IMR-90 (cell line): ENCODE measurements at regions not wholly inside any gene's neighbourhood (a gene's known extent, or its start where the extent isn't known, plus 50 kb on each side); places are given as distances from the start of the nearest gene placed in this dataset.

Experiments
- ATAC-seq: fragments of 200-7000 bp; cut with Tn5 transposase; 2 replicates; pipeline ENCODE4 v1.9.1; 2020; ENCODE audit warnings: low read depth, mild to moderate bottlenecking, moderate library complexity
- BruUV-seq: library from RNA; stranded (reverse); fragments of 400-500 nt; replicated peaks from 2 replicates; lab custom pipeline; 2021; lab: Mats Ljungman, UMichigan
- CTCF ChIA-PET: fragments of 300-600 bp; formaldehyde crosslinking; extraction: SDS; loops from one replicate; lab custom pipeline; 2021; ENCODE audit warnings: antibody characterized with exemption; lab: Yijun Ruan, JAX
- POLR2A ChIA-PET: fragments of 300-600 bp; sonication (Branson Sonifier 250); formaldehyde crosslinking; loops from one replicate; lab custom pipeline; 2022; ENCODE audit warnings: antibody characterized with exemption; ENCODE audit not compliant: unreplicated experiment; lab: Charles Lee
- DNase-seq: peaks from one replicate; pipeline ENCODE4 v3.0.0; 2013
- H2AFZ ChIP-seq: replicated peaks from 2 replicates; pipeline ENCODE3; 2013; ENCODE audit warnings: low read length, mild to moderate bottlenecking; ENCODE audit not compliant: poor library complexity
- H2AK5ac ChIP-seq: 2 replicates; pipeline ENCODE4 v1.6.1; 2013; ENCODE audit warnings: low read depth, low read length, inconsistent platforms
- H2AK9ac ChIP-seq: replicated peaks from 2 replicates; pipeline ENCODE3; 2013; ENCODE audit warnings: mild to moderate bottlenecking, low read depth, low read length, moderate library complexity; ENCODE audit not compliant: poor library complexity
- H2BK120ac ChIP-seq: 2 replicates; pipeline ENCODE4 v1.6.1; 2013; ENCODE audit warnings: low read depth, low read length, inconsistent platforms
- H2BK15ac ChIP-seq: 3 replicates; pipeline ENCODE4 v1.6.1; 2013; ENCODE audit warnings: low read depth, low read length, inconsistent platforms
- H2BK20ac ChIP-seq: 2 replicates; pipeline ENCODE4 v1.6.1; 2013; ENCODE audit warnings: low read depth, mild to moderate bottlenecking, inconsistent platforms, low read length, moderate library complexity
- H2BK5ac ChIP-seq: 2 replicates; pipeline ENCODE4 v1.6.1; 2013; ENCODE audit warnings: mild to moderate bottlenecking, low read depth, low read length, inconsistent platforms; ENCODE audit not compliant: poor library complexity, severe bottlenecking
- H3K14ac ChIP-seq: replicated peaks from 2 replicates; pipeline ENCODE4 v1.6.1; 2013; ENCODE audit warnings: low read depth, low read length, inconsistent platforms
- H3K18ac ChIP-seq: 2 replicates; pipeline ENCODE4 v1.6.1; 2013; ENCODE audit warnings: low read depth, low read length, control low read depth
- H3K23ac ChIP-seq: 2 replicates; pipeline ENCODE4 v1.6.1; 2013; ENCODE audit warnings: low read depth, low read length, inconsistent platforms
- H3K27ac ChIP-seq: 2 replicates; pipeline ENCODE4 v1.5.1; 2013; ENCODE audit warnings: mild to moderate bottlenecking, control low read depth, low read length; ENCODE audit not compliant: insufficient read depth
- H3K27me3 ChIP-seq: 2 replicates; pipeline ENCODE4 v1.6.1; 2013; ENCODE audit warnings: low read length; ENCODE audit not compliant: control insufficient read depth, insufficient read depth
- H3K36me3 ChIP-seq: 2 replicates; pipeline ENCODE4 v1.6.1; 2013; ENCODE audit warnings: low read length, mixed read lengths; ENCODE audit not compliant: control insufficient read depth, insufficient read depth
- H3K4ac ChIP-seq: 2 replicates; pipeline ENCODE4 v1.6.1; 2013; ENCODE audit warnings: low read depth, low read length, inconsistent platforms
- H3K4me1 ChIP-seq: 2 replicates; pipeline ENCODE4 v1.6.1; 2013; ENCODE audit warnings: low read length, mixed read lengths; ENCODE audit not compliant: control insufficient read depth, insufficient read depth
- H3K4me2 ChIP-seq: 2 replicates; pipeline ENCODE4 v1.6.1; 2013; ENCODE audit warnings: low read depth, mild to moderate bottlenecking, control low read depth, low read length, moderate library complexity
- H3K4me3 ChIP-seq: 2 replicates; pipeline ENCODE4 v1.5.1; 2013; ENCODE audit warnings: low read depth, mild to moderate bottlenecking, control low read depth, low read length, moderate library complexity; ENCODE audit not compliant: insufficient read depth
- H3K56ac ChIP-seq: 2 replicates; pipeline ENCODE4 v1.6.1; 2013; ENCODE audit warnings: low read length, inconsistent platforms; ENCODE audit not compliant: insufficient read depth; ENCODE audit errors: extremely low read depth
- H3K79me1 ChIP-seq, 2 experiments: 2 replicates each; pipeline ENCODE4 v1.6.1; 2013; ENCODE audit warnings: low read length in 2 of 2, inconsistent platforms in 1 of 2, low read depth in 1 of 2
- H3K9ac ChIP-seq: 2 replicates; pipeline ENCODE4 v1.6.1; 2013; ENCODE audit warnings: low read depth, low read length, control low read depth
- H3K9me1 ChIP-seq: 2 replicates; pipeline ENCODE4 v1.6.1; 2013; ENCODE audit warnings: low read length, inconsistent platforms; ENCODE audit not compliant: insufficient read depth
- H3K9me3 ChIP-seq: 2 replicates; pipeline ENCODE4 v1.6.1; 2013; ENCODE audit warnings: low read length; ENCODE audit not compliant: control insufficient read depth, insufficient read depth
- H4K20me1 ChIP-seq: 2 replicates; pipeline ENCODE4 v1.6.1; 2013; ENCODE audit warnings: low read length, inconsistent platforms; ENCODE audit not compliant: insufficient read depth
- H4K5ac ChIP-seq: 2 replicates; pipeline ENCODE4 v1.6.1; 2013; ENCODE audit warnings: mild to moderate bottlenecking, low read depth, low read length, control low read depth
- H4K8ac ChIP-seq, 2 experiments: 2 replicates each; pipeline ENCODE4 v1.6.1; 2013; ENCODE audit warnings: low read depth in 2 of 2, low read length in 2 of 2, control low read depth in 1 of 2, inconsistent platforms in 1 of 2
- H4K91ac ChIP-seq: 2 replicates; pipeline ENCODE4 v1.6.1; 2013; ENCODE audit warnings: low read depth, low read length, inconsistent platforms; ENCODE audit not compliant: insufficient read depth
- CTCF ChIP-seq: conservative IDR thresholded peaks from 2 replicates; pipeline ENCODE4 v1.5.1; 2012; ENCODE audit warnings: mild to moderate bottlenecking, low read depth, low read length, improper control_type of control experiment
- MAFK ChIP-seq: IDR thresholded peaks from 2 replicates; pipeline ENCODE4 v1.6.1; 2012; ENCODE audit warnings: low read depth, low read length, improper control_type of control experiment
- MXI1 ChIP-seq: IDR thresholded peaks from 2 replicates; pipeline ENCODE4 v1.6.1; 2012; ENCODE audit warnings: low read depth, mild to moderate bottlenecking, low read length, moderate library complexity, borderline replicate concordance
- RAD21 ChIP-seq: IDR thresholded peaks from 2 replicates; pipeline ENCODE4 v1.6.1; 2012; ENCODE audit warnings: low read length, improper control_type of control experiment
- WGBS, 2 experiments: methylation state at CpG; one replicate each; pipeline versions ENCODE4 v1.1.5 to v1.1.7; 2013; ENCODE audit warnings: missing lambda C conversion rate in 2 of 2; ENCODE audit not compliant: insufficient read length in 1 of 2; ENCODE audit errors: extremely low coverage in 2 of 2; 5-methylcytosine and 5-hydroxymethylcytosine counted together
- dilution Hi-C: fragments of 300-500 bp; cut with HindIII; formaldehyde crosslinking; loops from one replicate; pipeline ENCODE4 v1.14.3; 2018; ENCODE audit warnings: low sequenced_read_pairs; ENCODE audit not compliant: unreplicated experiment
- in situ Hi-C: fragments of 300-500 bp; cut with MboI; formaldehyde crosslinking; loops from 3 replicates; pipeline ENCODE4 v1.14.3; 2019; ENCODE audit warnings: low sequenced_read_pairs, inconsistent platforms, mixed read lengths
- intact Hi-C: fragments of 100-400 bp; cut with micrococcal nuclease; formaldehyde crosslinking; loops from 2 replicates; pipeline ENCODE4 v1.10.0; 2022
- TF ChIP-seq, protein P1 (sequence below): fragments of 150-350 bp; IDR thresholded peaks from 2 replicates; pipeline ENCODE4 v1.6.1; 2017; ENCODE audit warnings: mild to moderate bottlenecking, antibody characterized with exemption, low read length, low read depth

- ATAC-seq: no peak
- Histone ChIP-seq H3K9me1 (no peaks in the 10 kb centered on the region), H3K14ac (no peak overlapping the region), H3K18ac (no peak overlapping the region), H3K4ac (no peak overlapping the region), H4K20me1 (peaks cover 3% of the 10 kb centered on the region; the same call in 1 of the 2 replicates), H2AK9ac (no peak overlapping the region), H3K4me3 (no peak overlapping the region), H3K4me2 (no peak overlapping the region), H3K79me1 (no peaks in the 10 kb centered on the region), H3K23ac (no peak overlapping the region), H3K9ac (no peak overlapping the region), H2BK5ac (no peak overlapping the region), H2BK15ac (no peak overlapping the region), H4K91ac (no peak overlapping the region), H2AK5ac (no peak overlapping the region), H4K8ac (no peak overlapping the region), H4K5ac (no peak overlapping the region), H3K36me3 (no peaks in the 10 kb centered on the region), H3K27me3 (peaks cover 39% of the 10 kb centered on the region), H2AFZ (no peak overlapping the region), H3K56ac (no peak overlapping the region), H3K4me1 (peaks cover 6% of the 10 kb centered on the region), H3K9me3 (no peaks in the 10 kb centered on the region), H2BK120ac (no peak overlapping the region), H3K27ac (no peak overlapping the region), H2BK20ac (no peak overlapping the region)
- dilution Hi-C loops: no loop called here
- no peak for DNase-seq
- BruUV-seq: no TSS peak
- WGBS, 2 experiments: 95% methylated on average over 7 of the region's 11 CpGs; no CpG with 5 or more reads in 1 of the 2 experiments
- ChIA-PET POLR2A (no interaction called here), CTCF (interaction anchor here (1.0 kb wide), 1 partner anchor 464 kb away, joined by 3 read pairs; no protein-coding TSS in a partner anchor)
- TF ChIP-seq CTCF: no peak
- TF ChIP-seq RAD21: no peak
- TF ChIP-seq, protein P1, sequence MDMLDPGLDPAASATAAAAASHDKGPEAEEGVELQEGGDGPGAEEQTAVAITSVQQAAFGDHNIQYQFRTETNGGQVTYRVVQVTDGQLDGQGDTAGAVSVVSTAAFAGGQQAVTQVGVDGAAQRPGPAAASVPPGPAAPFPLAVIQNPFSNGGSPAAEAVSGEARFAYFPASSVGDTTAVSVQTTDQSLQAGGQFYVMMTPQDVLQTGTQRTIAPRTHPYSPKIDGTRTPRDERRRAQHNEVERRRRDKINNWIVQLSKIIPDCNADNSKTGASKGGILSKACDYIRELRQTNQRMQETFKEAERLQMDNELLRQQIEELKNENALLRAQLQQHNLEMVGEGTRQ: no peak
- no peak for TF ChIP-seq MXI1
- no peak for TF ChIP-seq MAFK
- in situ Hi-C loops: no loop called here
- intact Hi-C loops: no loop called here
Observed at GRCh38 chr16:87044829-87045228, 272.4 kb downstream of the C16orf95 start.
